Activated CD8-positive, alpha-beta T cell treated with anti-CD3 and anti-CD28 coated beads for 36 hours (primary cell): ENCODE measurements at regions not wholly inside any gene's neighbourhood (a gene's known extent, or its start where the extent isn't known, plus 50 kb on each side); places are given as distances from the start of the nearest gene placed in this dataset.

Experiments used
- ATAC-seq: fragments of 200-7000 bp; cut with Tn5 transposase; one replicate; pipeline ENCODE4 v1.10.0; 2021; ENCODE audit warnings: mild to moderate bottlenecking, moderate library complexity
- CTCF ChIA-PET: fragments of 350-600 bp; sonication (Branson Sonifier 250); formaldehyde crosslinking; loops from one replicate; lab custom pipeline; 2021; ENCODE audit warnings: antibody characterized with exemption; lab: Charles Lee
- POLR2A ChIA-PET: fragments of 350-600 bp; sonication (Branson Sonifier 250); formaldehyde crosslinking; loops from one replicate; lab custom pipeline; 2021; ENCODE audit warnings: antibody characterized with exemption; lab: Charles Lee
- DNase-seq: peaks from one replicate; pipeline ENCODE4 v3.0.0-alpha.2; 2020
- H3K27ac Mint-ChIP-seq: one replicate; pipeline ENCODE4 v1.8.0; 2021; ENCODE audit warnings: mild to moderate bottlenecking, mixed read lengths
- H3K27me3 Mint-ChIP-seq: one replicate; pipeline ENCODE4 v1.8.0; 2021; ENCODE audit warnings: mixed read lengths
- H3K36me3 Mint-ChIP-seq: one replicate; pipeline ENCODE4 v1.8.0; 2021; ENCODE audit warnings: low read depth, mixed read lengths
- H3K4me1 Mint-ChIP-seq: one replicate; pipeline ENCODE4 v1.8.0; 2021; ENCODE audit warnings: low read depth, mixed read lengths
- H3K4me3 Mint-ChIP-seq: one replicate; pipeline ENCODE4 v1.8.0; 2021; ENCODE audit warnings: mild to moderate bottlenecking, moderate library complexity, mixed read lengths
- H3K9me3 Mint-ChIP-seq: one replicate; pipeline ENCODE4 v1.8.0; 2021; ENCODE audit warnings: mixed read lengths
- CTCF ChIP-seq: fragments of 200-600 bp; IDR thresholded peaks from one replicate; pipeline ENCODE4 v1.8.0; 2022; ENCODE audit warnings: antibody characterized with exemption, mild to moderate bottlenecking
- intact Hi-C: fragments of 100-400 bp; cut with micrococcal nuclease; formaldehyde crosslinking; loops from one replicate; pipeline ENCODE4 v1.10.0; 2022

- ChIA-PET CTCF (no interaction called here), POLR2A (no interaction called here)
- DNase-seq (no peak), ATAC-seq (no peak)
- Mint-ChIP-seq H3K27me3 (no peaks in the 10 kb centered on the region), H3K4me1 (no peaks in the 10 kb centered on the region), H3K27ac (no peak overlapping the region), H3K4me3 (no peak overlapping the region), H3K9me3 (peaks cover 37% of the 10 kb centered on the region), H3K36me3 (peaks cover 2% of the 10 kb centered on the region)
- intact Hi-C loops: no loop called here
- TF ChIP-seq CTCF: no peak
These were observed 59.3 kb upstream of the TACR1 start for GRCh38 chr2:75258620-75259019.

GRCh38 chr2:75256485-75256884, 57.2 kb upstream of the TACR1 start:
- H3K9me3 Mint-ChIP-seq: peaks cover 39% of the 10 kb centered on the region
- no peak for TF ChIP-seq CTCF
- intact Hi-C loops: no loop called here

GRCh38 chr2:75253526-75253925, 54.2 kb upstream of the TACR1 start:
- TF ChIP-seq CTCF: no peak
- Mint-ChIP-seq H3K27ac (no peak overlapping the region), H3K9me3 (peaks cover 35% of the 10 kb centered on the region), H3K36me3 (no peaks in the 10 kb centered on the region), H3K27me3 (no peaks in the 10 kb centered on the region), H3K4me3 (no peak overlapping the region), H3K4me1 (no peaks in the 10 kb centered on the region)
- POLR2A ChIA-PET: no interaction called here
- intact Hi-C loops: no loop called here
- no peak for ATAC-seq
- CTCF ChIA-PET: no interaction called here
- DNase-seq: no peak

More at GRCh38 chr2:75256485-75256884, 57.2 kb upstream of the TACR1 start:
- POLR2A ChIA-PET: no interaction called here
- Mint-ChIP-seq H3K4me3 (no peak overlapping the region), H3K27ac (no peak overlapping the region), H3K4me1 (no peaks in the 10 kb centered on the region), H3K36me3 (no peaks in the 10 kb centered on the region), H3K27me3 (no peaks in the 10 kb centered on the region)
- CTCF ChIA-PET: no interaction called here
- DNase-seq: no peak
- no peak for ATAC-seq

GRCh38 chr2:75251896-75252295, 52.6 kb upstream of the TACR1 start:
- Mint-ChIP-seq H3K9me3 (peaks cover 30% of the 10 kb centered on the region), H3K4me3 (no peak overlapping the region), H3K27ac (no peak overlapping the region), H3K4me1 (no peaks in the 10 kb centered on the region), H3K36me3 (no peaks in the 10 kb centered on the region), H3K27me3 (no peaks in the 10 kb centered on the region)
- intact Hi-C loops: no loop called here
- DNase-seq (no peak), ATAC-seq (no peak)
- ChIA-PET POLR2A (no interaction called here), CTCF (no interaction called here)
- no peak for TF ChIP-seq CTCF
